Fibroblast of lung (primary cell): ENCODE measurements at regions not wholly inside any gene's neighbourhood (a gene's known extent, or its start where the extent isn't known, plus 50 kb on each side); places are given as distances from the start of the nearest gene placed in this dataset.

ENCODE experiments used
- DNase-seq, 2 donors: peaks; one replicate each; pipeline versions ENCODE4 v3.0.0 to v3.0.0-alpha.2; 2010; ENCODE audit warnings: low read depth in 2 of 2
- H2AFZ ChIP-seq: 2 replicates; pipeline ENCODE4 v1.5.1; 2012; ENCODE audit warnings: low read length, control low read depth, inconsistent platforms
- H3K27ac ChIP-seq: 2 replicates; pipeline ENCODE4 v1.5.1; 2011; ENCODE audit warnings: low read length, control low read depth; ENCODE audit not compliant: insufficient read depth
- H3K27me3 ChIP-seq: 2 replicates; pipeline ENCODE4 v1.5.1; 2011; ENCODE audit warnings: mild to moderate bottlenecking, low read length; ENCODE audit not compliant: control insufficient read depth, insufficient read depth
- H3K36me3 ChIP-seq: 2 replicates; pipeline ENCODE4 v1.5.1; 2011; ENCODE audit warnings: low read length; ENCODE audit not compliant: control insufficient read depth, insufficient read depth
- H3K4me1 ChIP-seq: 2 replicates; pipeline ENCODE4 v1.5.1; 2011; ENCODE audit warnings: low read length; ENCODE audit not compliant: control insufficient read depth, insufficient read depth; ENCODE audit errors: extremely low read depth
- H3K4me2 ChIP-seq: 2 replicates; pipeline ENCODE4 v1.5.1; 2011; ENCODE audit warnings: low read length, control low read depth; ENCODE audit not compliant: insufficient read depth; ENCODE audit errors: extremely low read depth
- H3K4me3 ChIP-seq, 4 experiments: fragments of 200-600 bp in 1 of 4; sonication (generic) in 1 of 4; replicated peaks in 1 of 4; 2 replicates each; pipeline ENCODE4 v1.5.1; 2011 to 2016; ENCODE audit warnings: low read length in 4 of 4, low read depth in 3 of 4, mild to moderate bottlenecking in 3 of 4, control low read depth in 2 of 4, inconsistent platforms in 1 of 4, mixed read lengths in 1 of 4; ENCODE audit not compliant: insufficient read depth in 1 of 4; ENCODE audit errors: control extremely low read depth in 1 of 4
- H3K79me2 ChIP-seq: 2 replicates; pipeline ENCODE4 v1.5.1; 2012; ENCODE audit warnings: mild to moderate bottlenecking, low read length, inconsistent platforms; ENCODE audit not compliant: control insufficient read depth, insufficient read depth
- H3K9ac ChIP-seq: 2 replicates; pipeline ENCODE4 v1.5.1; 2011; ENCODE audit warnings: mild to moderate bottlenecking, low read length, control low read depth; ENCODE audit not compliant: insufficient read depth
- H3K9me3 ChIP-seq: 2 replicates; pipeline ENCODE4 v1.5.1; 2012; ENCODE audit warnings: low read depth, low read length; ENCODE audit not compliant: control insufficient read depth, insufficient read depth
- H4K20me1 ChIP-seq: 2 replicates; pipeline ENCODE4 v1.5.1; 2011; ENCODE audit warnings: low read length; ENCODE audit not compliant: control insufficient read depth, insufficient read depth; ENCODE audit errors: extremely low read depth
- CTCF ChIP-seq, 2 donors: IDR thresholded peaks in 1 of 2; conservative IDR thresholded peaks in 1 of 2; 1 replicate in 1 of 2; 2 replicates in 1 of 2; pipeline ENCODE4 v1.5.1; 2011 to 2012; ENCODE audit warnings: low read length in 2 of 2, control low read depth in 1 of 2, inconsistent platforms in 1 of 2, low read depth in 1 of 2, mild to moderate bottlenecking in 1 of 2
- EZH2 ChIP-seq: IDR thresholded peaks from 2 replicates; pipeline ENCODE4 v1.5.1; 2012; ENCODE audit warnings: low read length, control low read depth, mild to moderate bottlenecking; ENCODE audit errors: missing control alignments

- no peaks in the 10 kb centered on the region for H3K36me3 ChIP-seq
- H3K4me1 ChIP-seq = no peaks in the 10 kb centered on the region
- no peak overlapping the region for H2AFZ ChIP-seq
- no peak overlapping the region for H3K4me2 ChIP-seq
- H3K9ac ChIP-seq = no peak overlapping the region
- H3K27ac ChIP-seq = no peak overlapping the region
- TF ChIP-seq CTCF (conservative IDR thresholded peaks at IDR 0.05 in 1 of 2, IDR thresholded peaks at IDR 0.05 in 1 of 2; ENCODE audit: low read depth in 1 of 2, low read length in 2 of 2) (no peak), EZH2 (no peak)
- DNase-seq = no peak
- H3K4me3 ChIP-seq = no peak overlapping the region
- no peaks in the 10 kb centered on the region for H3K27me3 ChIP-seq
- H4K20me1 ChIP-seq = no peaks in the 10 kb centered on the region
- H3K9me3 ChIP-seq = no peaks in the 10 kb centered on the region
- no peaks in the 10 kb centered on the region for H3K79me2 ChIP-seq
Observed at GRCh38 chr6:125656287-125656870, 93.1 kb upstream of the HEY2 start.

- Histone ChIP-seq H3K36me3 (no peaks in the 10 kb centered on the region), H3K79me2 (no peaks in the 10 kb centered on the region), H2AFZ (no peak overlapping the region)
Observed at GRCh38 chr6:125658136-125658535, 91.3 kb upstream of the HEY2 start.

GRCh38 chr6:125658759-125659431 is 90.5 kb upstream of the HEY2 start:
- H2AFZ ChIP-seq = no peak overlapping the region
- H3K27ac ChIP-seq = no peak overlapping the region

More at GRCh38 chr6:125658136-125658535, 91.3 kb upstream of the HEY2 start:
- H3K9ac ChIP-seq = no peak overlapping the region
- no peaks in the 10 kb centered on the region for H3K9me3 ChIP-seq
- H3K27me3 ChIP-seq = no peaks in the 10 kb centered on the region
- H3K4me3 ChIP-seq = no peak overlapping the region
- no peak for DNase-seq
- TF ChIP-seq EZH2 = no peak
- TF ChIP-seq CTCF (conservative IDR thresholded peaks at IDR 0.05 in 1 of 2, IDR thresholded peaks at IDR 0.05 in 1 of 2; ENCODE audit: low read depth in 1 of 2, low read length in 2 of 2) = no peak
- H3K27ac ChIP-seq = no peak overlapping the region
- no peaks in the 10 kb centered on the region for H3K4me1 ChIP-seq
- H4K20me1 ChIP-seq = no peaks in the 10 kb centered on the region
- no peak overlapping the region for H3K4me2 ChIP-seq

More at GRCh38 chr6:125658759-125659431, 90.5 kb upstream of the HEY2 start:
- Histone ChIP-seq H3K4me3 (no peak overlapping the region), H3K9me3 (no peaks in the 10 kb centered on the region), H3K36me3 (no peaks in the 10 kb centered on the region), H3K9ac (no peak overlapping the region), H3K4me2 (no peak overlapping the region), H3K27me3 (no peaks in the 10 kb centered on the region), H4K20me1 (no peaks in the 10 kb centered on the region), H3K4me1 (no peaks in the 10 kb centered on the region), H3K79me2 (no peaks in the 10 kb centered on the region)
- DNase-seq = peak in 1 of 2 donors; percentile 6
- no peak for TF ChIP-seq EZH2
- TF ChIP-seq CTCF (conservative IDR thresholded peaks at IDR 0.05 in 1 of 2, IDR thresholded peaks at IDR 0.05 in 1 of 2; ENCODE audit: low read depth in 1 of 2, low read length in 2 of 2) = no peak
